GM18507 (cell line): ENCODE measurements at regions not wholly inside any gene's neighbourhood (a gene's known extent, or its start where the extent isn't known, plus 50 kb on each side); places are given as distances from the start of the nearest gene placed in this dataset.
"Not testable (repeated sequence)": the region's sequence is repeated elsewhere in the genome, so short reads cannot be mapped to it uniquely, and the experiment has no call there.

Experiments used
- DNase-seq: peaks from one replicate; pipeline ENCODE4 v3.0.0; 2011; ENCODE audit warnings: low read depth; ENCODE audit not compliant: insufficient read length; ENCODE audit errors: extremely low spot score
- FAIRE-seq: peaks from 2 replicates; lab custom pipeline; 2011; peaks lifted over from hg19 to GRCh38; lab: Jason Lieb, UNC

- FAIRE-seq = no peak
- DNase-seq = no peak
These were observed 333.9 kb downstream of the RFC3 start for GRCh38 chr13:34151885-34152284.

GRCh38 chr13:34152409-34152808 lies 334.5 kb downstream of the RFC3 start:
- no peak for DNase-seq
- FAIRE-seq = no peak

DNA sequence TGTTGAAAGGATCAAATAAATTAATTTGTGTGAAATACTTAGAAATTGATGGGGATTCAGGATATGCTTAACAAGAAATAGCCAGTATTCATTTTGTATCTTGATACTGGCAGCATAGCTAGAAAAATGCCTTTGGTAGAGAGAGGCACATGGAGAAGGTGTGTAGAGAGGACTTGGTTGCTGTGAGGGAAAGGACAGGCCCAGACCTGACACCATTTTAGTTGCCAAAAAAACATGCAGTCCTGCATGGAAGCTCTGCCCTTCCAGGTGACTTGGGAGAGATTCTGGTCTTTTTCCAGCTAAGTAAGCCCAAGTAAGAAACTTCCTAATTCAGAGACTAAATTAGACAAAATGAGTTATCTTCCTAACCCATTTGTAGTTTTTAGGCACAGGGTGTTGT lies 335.0 kb downstream of the RFC3 start:
- DNase-seq (no peak), FAIRE-seq (no peak)

GRCh38 chr13:34153428-34154180 lies 335.7 kb downstream of the RFC3 start:
- no peak for DNase-seq

GRCh38 chr13:34155931-34156607 lies 338.1 kb downstream of the RFC3 start:
- DNase-seq (no peak), FAIRE-seq (no peak)

More at GRCh38 chr13:34153428-34154180, 335.7 kb downstream of the RFC3 start:
- no peak for FAIRE-seq

- FAIRE-seq (peak; percentile 91), DNase-seq (peak; percentile 18)
These were observed 339.0 kb downstream of the RFC3 start for GRCh38 chr13:34156841-34157365.

- FAIRE-seq = no peak
- DNase-seq = no peak
These were observed 342.0 kb downstream of the RFC3 start for GRCh38 chr13:34159946-34160345.

DNA sequence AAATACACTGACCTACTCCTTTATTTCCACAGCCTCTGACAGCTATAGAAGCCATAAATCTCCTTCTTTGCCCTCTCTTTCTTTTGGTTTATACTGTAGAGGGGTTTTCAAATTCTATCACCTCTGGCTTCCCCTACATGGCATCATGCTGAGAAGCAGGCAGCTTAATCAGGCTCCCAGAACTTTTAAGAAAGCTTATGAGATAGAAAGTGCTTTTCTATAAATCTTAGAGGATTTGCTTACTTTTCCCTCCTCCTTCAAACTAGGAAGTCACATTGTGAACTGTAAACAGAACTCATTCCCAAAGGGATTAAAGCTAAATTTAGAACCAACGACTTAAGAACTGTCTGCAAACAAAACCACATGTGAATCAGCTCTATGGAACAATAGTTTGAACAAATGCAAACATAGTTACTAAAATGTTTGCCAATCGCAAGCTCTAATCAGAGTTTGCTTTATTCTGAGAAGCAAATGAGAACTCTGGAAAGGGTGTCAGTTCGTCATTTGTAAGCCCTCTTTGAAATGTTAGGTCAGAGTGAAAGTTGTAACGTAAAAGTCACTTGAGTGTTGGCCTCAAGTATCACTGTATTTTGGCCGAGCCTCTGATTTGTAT lies 344.1 kb downstream of the RFC3 start:
- FAIRE-seq (no peak), DNase-seq (no peak)

- FAIRE-seq (no peak), DNase-seq (no peak)
These were observed 344.6 kb downstream of the RFC3 start for GRCh38 chr13:34162544-34162933.

DNA sequence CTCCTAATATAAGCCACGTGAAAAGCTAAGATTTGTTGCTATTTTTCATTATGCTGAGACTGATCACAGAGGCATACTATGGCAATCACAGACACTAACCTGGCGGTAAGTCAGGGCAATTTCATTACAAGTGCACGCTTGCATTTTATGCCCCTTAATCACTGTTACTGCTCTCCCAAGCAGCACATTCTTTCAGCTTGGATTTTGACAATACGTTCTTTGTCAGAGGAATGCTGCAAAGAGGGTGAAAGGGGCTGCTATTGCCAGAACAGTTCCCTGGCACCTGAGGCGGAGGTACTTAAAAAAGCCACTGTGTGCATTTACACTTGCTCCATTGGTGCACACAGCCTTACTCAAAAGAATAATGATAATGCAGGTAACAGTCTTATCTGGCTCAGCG lies 346.6 kb downstream of the RFC3 start:
- DNase-seq (no peak), FAIRE-seq (no peak)

DNA sequence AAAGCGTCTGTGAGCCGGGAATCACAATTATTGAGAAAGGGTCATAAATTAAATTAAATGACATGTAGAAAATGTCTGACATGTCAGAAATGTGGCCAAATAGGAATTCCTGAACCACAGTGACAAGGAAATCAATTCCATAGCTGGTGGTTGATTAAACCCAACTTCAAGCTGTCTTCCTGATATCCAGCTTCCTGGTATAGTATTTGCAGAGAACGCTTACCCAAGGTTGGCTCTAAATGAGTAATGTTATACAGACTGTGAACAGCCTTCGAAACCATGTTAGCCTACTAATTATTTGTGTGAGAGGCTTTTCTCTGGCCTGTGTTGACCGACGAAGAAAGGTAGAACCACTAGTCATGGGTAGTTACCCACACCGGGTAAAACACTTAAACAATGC lies 347.2 kb downstream of the RFC3 start:
- no peak for FAIRE-seq

GRCh38 chr13:34166406-34166805 lies 348.5 kb downstream of the RFC3 start:
- DNase-seq (no peak), FAIRE-seq (no peak)

More for the DNA sequence above, 347.2 kb downstream of the RFC3 start:
- DNase-seq = no peak

DNA sequence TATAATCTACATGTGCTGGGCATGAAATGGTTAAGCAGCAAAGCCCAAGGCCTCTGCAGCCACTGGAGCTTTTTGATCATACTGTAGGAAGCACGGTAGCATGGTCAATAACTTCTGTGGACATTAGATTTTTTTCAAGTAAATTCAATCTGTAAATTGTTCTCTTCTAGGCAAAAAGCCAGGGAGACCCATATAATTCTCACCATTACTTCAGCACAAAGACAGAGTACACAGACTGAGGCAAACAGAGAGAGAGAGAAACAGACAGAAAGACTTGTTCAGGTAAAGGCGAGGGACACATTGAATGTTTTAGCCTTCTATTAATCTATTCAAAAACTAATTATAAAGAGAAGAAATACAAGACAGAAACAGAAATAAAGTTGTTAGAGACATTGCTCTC lies 349.4 kb downstream of the RFC3 start:
- DNase-seq (no peak), FAIRE-seq (no peak)

DNA sequence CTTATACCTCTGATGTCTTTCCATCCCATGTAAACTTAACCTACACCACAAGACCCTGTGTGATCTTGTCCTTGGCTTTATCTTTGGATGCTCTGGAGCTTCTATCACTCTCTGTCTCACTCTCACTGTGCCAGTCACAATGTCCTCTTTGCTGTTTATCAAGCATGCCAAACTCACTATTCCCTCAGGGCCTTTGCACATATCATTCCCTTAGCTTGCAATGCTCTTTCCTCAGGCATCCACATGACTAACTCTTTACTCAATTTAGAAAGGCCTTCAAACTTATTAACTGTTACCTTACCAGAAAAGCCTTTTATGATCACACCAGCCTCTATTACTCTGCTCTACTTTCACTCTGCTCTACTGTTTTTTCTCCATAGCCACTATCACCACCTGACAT lies 354.1 kb downstream of the RFC3 start:
- DNase-seq (no peak), FAIRE-seq (no peak)

GRCh38 chr13:34174671-34175145 lies 356.8 kb downstream of the RFC3 start:
- no peak for FAIRE-seq
- DNase-seq = no peak

DNA sequence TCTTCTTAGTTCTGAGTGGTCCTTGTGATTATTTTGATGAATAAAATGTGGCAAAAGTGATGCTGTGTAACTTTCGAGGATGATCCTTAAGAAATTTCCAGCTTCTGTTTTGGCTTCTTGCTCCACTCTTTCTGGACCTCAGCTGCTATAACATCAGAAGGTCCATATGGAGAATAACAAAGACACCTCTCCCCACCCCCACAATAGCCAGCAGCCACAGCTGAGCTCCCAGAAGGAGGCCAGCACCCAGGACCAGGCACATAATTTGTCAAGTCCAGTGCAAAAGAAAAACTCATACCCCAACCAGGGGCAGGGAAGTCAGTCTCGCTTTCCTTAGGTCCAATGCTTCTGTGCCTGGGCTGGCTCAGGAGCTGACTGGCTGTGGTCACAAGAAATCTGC lies 357.6 kb downstream of the RFC3 start:
- DNase-seq = no peak
- no peak for FAIRE-seq

DNA sequence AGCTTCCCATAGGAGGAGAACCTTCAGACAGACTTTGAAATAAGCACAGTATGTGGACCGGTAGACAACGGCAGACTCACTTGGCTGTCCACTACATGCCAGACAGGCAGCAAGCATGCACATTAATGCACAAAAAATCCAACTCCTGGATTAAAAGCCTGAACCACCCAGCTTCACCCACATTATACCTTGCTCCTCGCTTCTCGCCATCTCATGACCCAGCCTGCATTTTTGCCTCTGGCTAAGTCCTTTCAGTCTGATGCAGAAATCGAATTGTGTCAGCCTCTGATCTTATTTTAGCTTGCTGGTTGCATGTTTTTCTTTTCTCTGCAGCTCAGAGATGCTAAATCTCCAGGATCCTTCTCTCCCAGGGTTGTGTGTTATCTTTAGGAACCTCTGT lies 358.7 kb downstream of the RFC3 start:
- DNase-seq (no peak), FAIRE-seq (no peak)

DNA sequence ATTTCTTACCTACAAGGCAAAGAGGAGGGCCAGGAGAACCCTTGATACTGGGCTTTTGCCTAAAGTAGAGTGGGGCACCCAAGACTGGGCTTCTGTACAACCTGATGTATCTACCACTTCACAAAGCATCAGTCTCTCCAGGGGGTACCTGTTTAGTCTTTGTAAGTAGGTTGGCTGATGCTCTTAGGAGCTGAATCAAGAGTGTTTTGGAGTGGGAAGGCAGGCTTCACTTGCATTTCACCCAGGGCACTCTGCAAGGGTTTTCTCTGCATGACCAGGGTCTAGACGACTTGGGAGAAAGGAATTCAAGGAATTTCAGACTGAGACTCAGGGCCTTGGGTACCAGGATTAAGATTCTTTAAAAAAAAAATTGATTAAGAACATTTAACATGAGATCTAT lies 361.5 kb downstream of the RFC3 start:
- DNase-seq (no peak), FAIRE-seq (no peak)

- FAIRE-seq = no peak
- no peak for DNase-seq
These were observed 362.0 kb downstream of the RFC3 start for GRCh38 chr13:34179927-34180326.

DNA sequence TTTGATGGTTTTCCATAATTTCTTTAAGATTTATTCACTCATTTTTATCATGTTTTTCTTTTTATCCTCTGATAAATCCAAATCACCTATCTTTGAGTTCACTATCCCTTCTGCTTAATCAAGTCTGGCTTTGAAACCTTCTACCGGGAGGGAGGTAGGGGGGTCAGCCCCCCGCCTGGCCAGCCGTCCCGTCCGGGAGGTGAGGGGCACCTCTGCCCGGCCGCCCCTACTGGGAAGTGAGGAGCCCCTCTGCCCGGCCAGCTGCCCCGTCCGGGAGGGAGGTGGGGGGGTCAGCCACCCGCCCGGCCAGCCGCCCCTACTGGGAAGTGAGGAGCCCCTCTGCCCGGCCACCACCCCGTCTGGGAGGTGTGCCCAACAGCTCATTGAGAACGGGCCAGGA lies 363.3 kb downstream of the RFC3 start:
- not testable (repeated sequence) for DNase-seq, FAIRE-seq
